NB4 (cell line): ENCODE measurements at regions not wholly inside any gene's neighbourhood (a gene's known extent, or its start where the extent isn't known, plus 50 kb on each side); places are given as distances from the start of the nearest gene placed in this dataset.

Experiments
- DNase-seq: peaks from one replicate; pipeline ENCODE4 v3.0.0; 2010; ENCODE audit warnings: low read depth
- H3K4me3 ChIP-seq: one replicate; pipeline ENCODE4 v1.5.1; 2011; ENCODE audit warnings: mild to moderate bottlenecking, low read depth, low read length, moderate library complexity
- MYC ChIP-seq: IDR thresholded peaks from 2 replicates; pipeline ENCODE4 v1.6.1; 2011; ENCODE audit warnings: low read depth, low read length
- POLR2A ChIP-seq: IDR thresholded peaks from 2 replicates; pipeline ENCODE4 v1.6.1; 2011; ENCODE audit warnings: mild to moderate bottlenecking; ENCODE audit not compliant: insufficient read length; ENCODE audit errors: extremely low read depth
- TF ChIP-seq, protein P1 (sequence below): IDR thresholded peaks from 2 replicates; pipeline ENCODE4 v1.6.1; 2011; ENCODE audit warnings: low read depth, low read length
- TF ChIP-seq, protein P2 (sequence below): IDR thresholded peaks from one replicate; pipeline ENCODE4 v1.5.1; 2012; ENCODE audit warnings: low read depth, low read length

DNA sequence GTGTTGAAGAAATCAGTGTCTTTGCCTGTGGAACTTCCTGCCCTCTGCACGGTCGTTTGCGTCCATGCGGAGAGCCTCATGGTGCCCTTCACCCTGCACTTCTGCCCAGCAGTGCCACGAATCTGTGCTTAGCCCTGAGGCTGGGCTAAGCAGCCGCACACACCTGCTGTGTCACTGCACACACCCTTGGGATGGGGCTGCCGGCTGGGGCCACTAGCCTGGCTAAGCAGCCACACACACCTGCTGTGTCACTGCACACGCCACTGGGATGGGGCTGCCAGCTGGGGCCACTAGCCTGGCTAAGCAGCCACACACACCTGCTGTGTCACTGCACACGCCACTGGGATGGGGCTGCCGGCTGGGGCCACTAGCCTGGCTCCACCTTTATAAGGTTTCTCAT lies 188.5 kb downstream of the KIF26A start:
- TF ChIP-seq, protein P1, sequence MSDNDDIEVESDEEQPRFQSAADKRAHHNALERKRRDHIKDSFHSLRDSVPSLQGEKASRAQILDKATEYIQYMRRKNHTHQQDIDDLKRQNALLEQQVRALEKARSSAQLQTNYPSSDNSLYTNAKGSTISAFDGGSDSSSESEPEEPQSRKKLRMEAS, result no peak
- TF ChIP-seq, protein P2, sequence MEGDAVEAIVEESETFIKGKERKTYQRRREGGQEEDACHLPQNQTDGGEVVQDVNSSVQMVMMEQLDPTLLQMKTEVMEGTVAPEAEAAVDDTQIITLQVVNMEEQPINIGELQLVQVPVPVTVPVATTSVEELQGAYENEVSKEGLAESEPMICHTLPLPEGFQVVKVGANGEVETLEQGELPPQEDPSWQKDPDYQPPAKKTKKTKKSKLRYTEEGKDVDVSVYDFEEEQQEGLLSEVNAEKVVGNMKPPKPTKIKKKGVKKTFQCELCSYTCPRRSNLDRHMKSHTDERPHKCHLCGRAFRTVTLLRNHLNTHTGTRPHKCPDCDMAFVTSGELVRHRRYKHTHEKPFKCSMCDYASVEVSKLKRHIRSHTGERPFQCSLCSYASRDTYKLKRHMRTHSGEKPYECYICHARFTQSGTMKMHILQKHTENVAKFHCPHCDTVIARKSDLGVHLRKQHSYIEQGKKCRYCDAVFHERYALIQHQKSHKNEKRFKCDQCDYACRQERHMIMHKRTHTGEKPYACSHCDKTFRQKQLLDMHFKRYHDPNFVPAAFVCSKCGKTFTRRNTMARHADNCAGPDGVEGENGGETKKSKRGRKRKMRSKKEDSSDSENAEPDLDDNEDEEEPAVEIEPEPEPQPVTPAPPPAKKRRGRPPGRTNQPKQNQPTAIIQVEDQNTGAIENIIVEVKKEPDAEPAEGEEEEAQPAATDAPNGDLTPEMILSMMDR, result no peak
- TF ChIP-seq POLR2A (no peak), MYC (no peak)
- no peak overlapping the region for H3K4me3 ChIP-seq
- no peak for DNase-seq

DNA sequence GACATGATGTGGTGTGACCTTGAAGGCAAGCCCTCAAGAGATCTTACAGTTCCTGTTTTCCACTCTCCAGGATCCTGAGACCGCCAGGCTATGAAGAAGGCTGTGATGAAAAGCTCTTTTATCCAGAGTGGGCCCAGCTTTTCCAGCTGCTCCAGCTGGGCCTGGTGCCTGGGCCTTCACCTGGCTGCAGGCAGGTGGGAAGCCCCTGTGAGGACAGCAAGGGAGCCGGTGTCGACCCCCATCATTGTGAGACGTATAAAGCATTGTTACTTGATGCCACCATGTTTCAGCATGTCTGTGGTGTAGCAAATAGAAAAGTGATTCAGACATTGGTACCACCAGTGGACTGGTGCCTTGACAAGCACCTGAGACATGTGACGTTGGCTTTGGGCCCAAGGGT lies 190.2 kb downstream of the KIF26A start:
- no peak for DNase-seq
- no peak overlapping the region for H3K4me3 ChIP-seq
- TF ChIP-seq, protein P1, result no peak
- TF ChIP-seq, protein P2, result no peak
- TF ChIP-seq POLR2A (no peak), MYC (no peak)

DNA sequence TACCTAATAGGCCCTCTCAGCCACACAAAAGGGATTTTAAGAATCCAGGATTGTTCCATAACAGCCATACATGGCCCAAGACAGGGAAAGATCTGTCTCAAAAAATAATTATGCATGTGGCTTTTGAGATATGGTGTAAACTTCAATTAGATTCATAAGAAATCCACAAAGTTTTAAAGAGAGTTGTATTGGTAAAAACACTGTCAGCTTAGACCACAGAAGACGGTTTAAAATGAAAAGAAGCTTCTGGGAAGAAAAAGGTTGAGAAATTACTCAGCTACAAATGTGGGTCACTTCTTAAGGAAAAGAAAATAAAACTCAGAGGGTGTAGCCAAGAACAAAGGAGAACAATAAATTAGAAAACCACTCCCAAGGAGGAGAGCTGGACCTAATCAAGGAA lies 191.4 kb downstream of the KIF26A start:
- H3K4me3 ChIP-seq, result no peak overlapping the region
- DNase-seq, result no peak
- TF ChIP-seq, protein P2, result no peak
- TF ChIP-seq POLR2A (no peak), MYC (no peak)

DNA sequence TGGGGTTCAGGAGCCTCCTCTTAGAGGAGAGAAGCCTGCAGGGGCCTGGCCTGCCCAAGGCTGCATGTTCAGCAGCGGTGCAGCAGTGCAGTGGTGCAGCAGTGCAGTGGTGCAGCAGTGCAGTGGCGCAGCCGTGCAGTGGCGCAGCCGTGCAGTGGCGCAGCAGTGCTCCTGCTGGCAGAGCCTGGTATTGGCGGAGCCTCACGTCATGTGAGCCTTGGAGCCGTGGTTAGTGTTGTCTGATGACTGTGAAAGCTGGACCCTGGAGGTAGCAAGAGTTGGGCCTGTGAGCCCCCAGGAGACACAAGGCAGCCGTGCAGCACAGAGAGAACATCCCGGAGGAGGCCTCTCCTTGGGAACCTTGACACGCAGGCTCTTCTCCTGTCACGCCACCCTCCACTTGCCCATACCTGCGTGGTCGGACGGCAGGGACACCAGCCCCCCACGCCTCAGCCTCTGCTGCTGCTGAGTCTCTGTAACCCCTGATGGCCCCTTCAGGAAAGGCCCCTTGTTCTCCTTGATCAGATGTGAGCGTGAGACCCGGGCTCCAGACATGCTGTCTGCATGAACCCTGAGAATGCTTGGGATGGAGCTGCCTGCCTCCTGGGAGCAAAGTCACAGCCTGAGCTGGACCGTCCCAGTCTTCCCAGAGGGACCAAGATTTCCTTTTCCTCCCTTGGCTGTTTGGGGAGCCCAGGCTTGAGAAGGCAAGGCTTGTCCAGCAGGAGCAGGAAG lies 193.7 kb downstream of the KIF26A start:
- no peak overlapping the region for H3K4me3 ChIP-seq
- TF ChIP-seq, protein P1, result no peak
- TF ChIP-seq MYC (no peak), POLR2A (no peak)
- TF ChIP-seq, protein P2, result no peak
- DNase-seq, result no peak

DNA sequence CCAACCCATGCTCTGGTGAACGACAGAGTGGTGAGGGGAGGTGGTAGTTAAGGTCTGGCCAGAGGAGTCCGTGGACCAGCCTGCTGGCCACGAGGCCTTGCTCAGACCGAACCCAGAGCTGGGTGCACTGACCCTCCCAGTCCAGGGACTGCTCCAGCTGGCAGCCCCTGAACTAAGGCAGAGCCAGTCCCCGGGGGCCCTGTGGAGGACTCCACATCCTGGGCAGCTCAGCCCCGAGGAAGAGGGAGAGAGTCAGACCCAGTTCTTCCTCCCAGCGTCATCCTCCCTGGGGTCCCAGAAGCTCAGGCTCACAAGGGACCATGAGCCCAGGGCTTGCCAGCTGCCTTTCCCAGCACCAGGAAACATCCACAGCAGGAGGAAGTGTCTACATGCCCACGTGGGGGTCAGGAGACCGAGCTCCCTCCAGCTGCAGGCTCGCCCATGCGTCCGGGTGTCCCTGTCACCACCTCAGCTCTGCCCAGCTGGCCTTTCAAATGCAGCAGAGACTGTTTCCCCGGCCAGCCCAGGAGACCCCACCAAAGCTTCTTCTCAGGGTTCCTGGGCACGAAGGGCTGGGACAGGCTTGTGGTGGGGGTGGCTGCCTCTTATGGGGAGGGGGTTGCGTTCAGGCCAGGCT lies 194.4 kb downstream of the KIF26A start:
- no peak for DNase-seq
- TF ChIP-seq, protein P2, result no peak
- TF ChIP-seq, protein P1, result no peak
- no peak for TF ChIP-seq MYC
- no peak for TF ChIP-seq POLR2A
- H3K4me3 ChIP-seq, result no peak overlapping the region
